Transverse colon (tissue), 4 donors: ENCODE measurements at regions not wholly inside any gene's neighbourhood (a gene's known extent, or its start where the extent isn't known, plus 50 kb on each side); places are given as distances from the start of the nearest gene placed in this dataset.

Experiments used
- CTCF ChIP-seq, 5 experiments: fragments of 200-600 bp in 3 of 5; fragments of 450-650 bp in 2 of 5; sonication (generic) in 3 of 5; IDR thresholded peaks; 1 replicate in 2 of 5; 2 replicates in 3 of 5; pipeline ENCODE4 v1.5.1; 2016 to 2017; ENCODE audit warnings: antibody characterized with exemption in 5 of 5, inconsistent platforms in 3 of 5, mild to moderate bottlenecking in 2 of 5, moderate library complexity in 1 of 5
- EP300 ChIP-seq: sonication (generic); formaldehyde crosslinking; IDR thresholded peaks from one replicate; pipeline ENCODE4 v1.6.1; 2017; ENCODE audit warnings: antibody characterized with exemption, low read depth
- POLR2A ChIP-seq: fragments of 450-650 bp; IDR thresholded peaks from one replicate; pipeline ENCODE4 v1.6.1; 2016; ENCODE audit warnings: antibody characterized with exemption, mild to moderate bottlenecking, moderate library complexity
- POLR2AphosphoS5 ChIP-seq, 3 donors: sonication (generic); formaldehyde crosslinking; IDR thresholded peaks; one replicate each; pipeline ENCODE4 v1.6.1; 2016; ENCODE audit warnings: antibody characterized with exemption in 3 of 3

GRCh38 chr1:200243042-200243437, 166.8 kb downstream of the ZNF281 start:
- no peak for TF ChIP-seq CTCF (IDR thresholded peaks at IDR 0.05)
- TF ChIP-seq EP300 = no peak
- TF ChIP-seq POLR2A = no peak
- no peak for TF ChIP-seq POLR2AphosphoS5 (IDR thresholded peaks at IDR 0.05)
